HL-60/S4 (cell line): ENCODE measurements at regions not wholly inside any gene's neighbourhood (a gene's known extent, or its start where the extent isn't known, plus 50 kb on each side); places are given as distances from the start of the nearest gene placed in this dataset.
"Not testable (repeated sequence)": the region's sequence is repeated elsewhere in the genome, so short reads cannot be mapped to it uniquely, and the experiment has no call there.

Experiments
- in situ Hi-C: fragments of 300-500 bp; cut with MboI; formaldehyde crosslinking; loops from 2 replicates; pipeline ENCODE4 v1.14.3; 2022; ENCODE audit warnings: low sequenced_read_pairs

- in situ Hi-C loops = not testable (repeated sequence)
These were observed 229.4 kb downstream of the HTR1A start for GRCh38 chr5:63732880-63733279.

DNA sequence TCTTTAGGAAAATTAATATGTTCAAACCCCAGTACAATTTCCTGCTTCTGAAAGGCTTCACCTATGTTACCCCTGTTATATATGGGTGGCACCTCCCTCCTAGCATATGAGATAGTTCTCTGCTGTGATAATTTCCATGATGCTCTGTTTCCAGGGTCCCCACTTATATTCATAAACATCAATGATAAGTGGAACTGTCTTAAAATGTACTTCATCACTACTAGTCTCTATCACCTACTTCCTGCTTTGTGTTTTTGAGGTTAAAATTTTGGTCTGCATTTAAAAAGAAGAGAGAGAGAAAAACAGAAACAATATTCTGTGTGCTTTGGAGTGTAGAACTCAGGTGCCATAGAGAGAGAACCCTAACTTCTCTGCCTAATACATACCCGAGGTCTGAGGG lies 234.7 kb downstream of the HTR1A start:
- in situ Hi-C loops = no loop called here

DNA sequence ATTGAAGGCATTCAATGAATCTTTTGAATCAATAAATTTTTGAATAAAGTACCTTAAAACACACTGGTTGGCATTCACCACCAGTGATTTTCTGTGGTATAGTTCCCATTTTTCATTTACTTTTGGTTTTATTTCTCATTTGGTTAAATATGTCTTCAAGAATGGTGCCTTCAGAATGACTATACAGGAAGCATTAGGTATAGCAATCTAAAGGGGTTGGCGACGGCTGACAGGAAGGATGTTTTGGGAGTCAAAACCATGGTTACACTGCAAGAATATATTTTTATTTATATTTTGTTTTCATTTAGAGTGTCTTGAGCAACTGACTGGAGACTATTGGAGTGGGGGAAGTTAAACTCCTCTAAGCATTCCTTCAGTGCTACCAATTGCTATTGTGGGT lies 235.7 kb downstream of the HTR1A start:
- in situ Hi-C loops = no loop called here

- in situ Hi-C loops = no loop called here
These were observed 243.1 kb downstream of the HTR1A start for GRCh38 chr5:63719147-63719546.

DNA sequence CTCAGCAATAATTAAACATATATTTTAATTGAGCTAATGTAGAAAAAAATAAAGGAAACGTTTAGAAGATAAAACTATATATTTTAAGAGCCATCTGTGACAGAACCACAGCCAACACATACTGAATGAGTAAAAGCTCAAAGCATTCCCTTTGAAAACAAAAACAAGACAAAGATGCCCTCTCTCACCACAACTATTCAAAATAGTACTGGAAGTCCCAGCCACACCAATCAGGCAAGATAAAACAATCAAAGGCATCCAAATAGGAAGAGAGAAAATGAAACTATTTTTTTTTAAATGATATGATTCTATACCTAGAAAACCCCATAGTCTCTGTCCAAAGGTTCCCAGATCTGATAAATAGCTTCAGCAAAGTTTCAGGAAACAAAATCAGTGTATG lies 262.0 kb downstream of the HTR1A start:
- in situ Hi-C loops = no loop called here

DNA sequence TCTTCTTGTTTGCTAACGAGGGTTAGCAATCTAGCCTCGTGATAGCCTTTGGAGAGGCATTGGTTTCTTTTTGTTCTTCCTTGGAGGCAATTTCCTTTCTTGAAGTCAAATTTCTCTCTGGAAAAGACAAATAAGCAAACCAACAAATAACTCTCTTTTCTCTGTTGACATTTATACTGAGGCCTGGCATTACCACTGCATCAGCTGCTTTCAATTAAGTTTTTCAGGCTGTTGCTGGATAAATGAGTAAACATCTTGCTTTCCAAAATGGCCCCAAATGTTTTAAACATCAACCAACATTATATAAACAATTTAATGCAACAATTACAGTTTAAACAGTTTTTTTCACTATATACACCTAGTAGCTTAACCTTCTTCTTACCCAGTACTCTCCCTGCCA lies 264.4 kb downstream of the HTR1A start:
- in situ Hi-C loops = no loop called here

GRCh38 chr5:63690546-63690945 lies 271.7 kb downstream of the HTR1A start:
- in situ Hi-C loops = no loop called here

DNA sequence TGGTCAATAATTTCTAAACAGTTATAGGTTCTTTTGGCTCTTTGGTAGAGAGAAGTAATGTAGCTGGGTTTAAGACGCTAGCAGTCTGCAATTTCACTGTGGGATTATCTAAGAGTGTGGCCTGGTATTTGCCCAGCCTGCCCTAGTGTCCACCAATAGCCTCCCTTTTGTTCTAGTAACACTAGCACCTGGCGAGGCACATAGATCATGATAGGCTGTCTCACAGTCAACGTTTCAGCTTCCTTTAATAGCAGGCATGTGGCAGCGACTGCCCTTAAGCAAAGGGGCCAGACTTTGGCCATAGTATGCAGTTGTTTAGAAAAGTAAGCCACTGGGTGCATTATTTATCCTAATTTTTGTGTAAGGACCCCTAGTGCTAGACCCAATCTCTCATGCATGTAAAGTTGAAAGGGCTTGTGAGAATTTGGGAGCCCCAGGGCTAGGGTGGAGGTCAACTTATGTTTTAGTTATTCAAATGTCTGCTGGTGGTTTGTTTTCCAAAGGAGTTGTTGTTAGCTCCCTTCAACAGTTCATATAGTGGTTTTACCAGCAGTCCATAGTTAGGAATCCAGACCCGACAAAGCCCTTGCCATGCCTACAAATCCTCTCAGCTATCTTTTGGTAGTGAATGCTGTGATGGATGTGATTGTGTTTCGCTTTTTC lies 274.3 kb downstream of the HTR1A start:
- in situ Hi-C loops = no loop called here

DNA sequence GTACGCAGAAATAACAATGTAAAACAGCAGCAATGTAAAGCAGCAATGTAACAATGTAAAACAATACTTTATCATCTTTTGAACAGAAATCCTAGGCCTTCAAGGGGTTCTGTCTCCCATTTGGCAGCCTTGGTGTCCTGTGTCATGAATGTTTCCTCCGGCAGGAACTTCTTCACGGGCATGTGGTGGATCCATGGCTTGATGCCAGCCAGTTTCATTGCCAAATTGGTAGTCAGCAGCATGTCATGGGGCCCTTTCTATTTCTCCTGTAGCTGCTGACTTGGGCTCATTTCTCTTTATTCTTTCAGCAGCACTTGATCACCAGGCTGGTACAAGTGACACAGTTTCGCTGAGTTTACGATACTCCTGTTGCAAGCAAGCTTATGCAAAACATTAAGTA lies 275.3 kb downstream of the HTR1A start:
- in situ Hi-C loops = no loop called here

DNA sequence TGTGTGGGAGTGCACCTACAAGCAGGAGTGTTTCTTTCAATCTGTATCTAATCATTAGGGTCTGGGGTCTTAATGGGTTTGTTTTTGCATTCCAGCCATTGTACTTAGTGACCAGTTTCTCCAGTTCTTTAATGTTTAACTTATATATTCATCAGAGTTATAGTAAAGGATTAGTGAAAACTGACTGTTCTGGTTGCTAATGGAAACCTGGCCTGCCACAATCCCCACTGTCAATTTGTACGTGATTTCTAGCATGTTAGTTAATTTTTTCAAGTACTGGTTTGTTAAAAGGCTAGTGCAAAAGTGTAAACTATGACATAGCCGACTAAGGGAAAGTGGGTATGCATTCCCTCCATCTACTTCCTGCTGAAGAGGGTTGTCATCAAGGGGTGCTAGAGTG lies 276.1 kb downstream of the HTR1A start:
- in situ Hi-C loops = no loop called here

- in situ Hi-C loops = no loop called here
These were observed 276.8 kb downstream of the HTR1A start for GRCh38 chr5:63685454-63685853.

- in situ Hi-C loops = no loop called here
These were observed 287.4 kb downstream of the HTR1A start for GRCh38 chr5:63674881-63675280.

- in situ Hi-C loops = no loop called here
These were observed 307.2 kb downstream of the HTR1A start for GRCh38 chr5:63655043-63655442.

- in situ Hi-C loops = no loop called here
These were observed 311.7 kb downstream of the HTR1A start for GRCh38 chr5:63650581-63650980.

GRCh38 chr5:63648376-63648775 lies 313.9 kb downstream of the HTR1A start:
- in situ Hi-C loops = no loop called here

DNA sequence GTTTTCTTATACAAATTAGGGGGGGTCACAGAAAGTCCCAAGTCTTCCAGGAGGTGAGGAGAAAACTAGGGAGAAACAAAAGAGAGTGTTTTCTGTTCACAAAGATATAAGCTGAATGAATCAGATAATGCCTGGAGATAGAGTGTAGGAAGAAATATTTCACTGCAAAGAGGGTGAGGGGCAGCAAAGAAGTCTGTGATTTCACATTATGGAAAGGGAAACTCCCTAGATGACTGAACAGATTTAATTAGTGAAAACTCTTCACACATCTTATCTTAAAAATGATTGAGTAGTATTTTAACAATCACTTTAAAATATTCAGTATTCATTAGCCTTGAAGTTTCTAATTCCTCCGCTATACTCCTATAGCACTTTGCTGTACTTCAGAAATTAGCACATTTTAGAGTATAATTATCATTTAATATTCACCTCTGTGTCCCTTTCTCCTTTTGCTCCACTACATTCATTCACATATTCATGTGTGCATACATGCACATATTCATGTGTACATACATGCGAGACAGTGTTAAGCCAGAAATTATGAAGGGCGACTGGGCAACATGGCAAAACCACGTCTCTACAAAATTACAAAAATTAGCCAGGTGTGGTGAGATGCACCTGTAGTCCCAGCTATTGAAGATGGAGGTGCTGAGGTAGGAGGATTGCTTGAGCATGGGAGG lies 332.2 kb downstream of the HTR1A start:
- in situ Hi-C loops = no loop called here

DNA sequence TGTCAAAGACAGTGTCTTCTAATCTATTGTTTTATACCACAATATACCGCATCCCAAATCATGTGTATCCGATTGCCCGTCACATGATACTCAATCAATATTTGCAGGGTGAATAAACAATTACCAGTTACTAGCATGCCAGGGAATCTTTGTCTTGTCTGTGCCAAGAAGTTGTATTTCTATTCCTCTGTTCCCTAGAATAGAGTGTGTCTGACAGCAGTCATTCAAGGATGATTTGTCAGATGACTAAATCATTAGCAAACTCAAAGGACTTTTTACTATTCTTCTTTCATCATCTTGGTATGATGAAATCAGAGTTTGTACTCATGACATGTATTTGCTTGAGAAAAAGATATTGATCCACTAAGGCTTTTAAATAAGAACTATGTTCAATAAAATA lies 348.8 kb downstream of the HTR1A start:
- in situ Hi-C loops = no loop called here

GRCh38 chr5:63603996-63604395 lies 358.2 kb downstream of the HTR1A start:
- in situ Hi-C loops = no loop called here

DNA sequence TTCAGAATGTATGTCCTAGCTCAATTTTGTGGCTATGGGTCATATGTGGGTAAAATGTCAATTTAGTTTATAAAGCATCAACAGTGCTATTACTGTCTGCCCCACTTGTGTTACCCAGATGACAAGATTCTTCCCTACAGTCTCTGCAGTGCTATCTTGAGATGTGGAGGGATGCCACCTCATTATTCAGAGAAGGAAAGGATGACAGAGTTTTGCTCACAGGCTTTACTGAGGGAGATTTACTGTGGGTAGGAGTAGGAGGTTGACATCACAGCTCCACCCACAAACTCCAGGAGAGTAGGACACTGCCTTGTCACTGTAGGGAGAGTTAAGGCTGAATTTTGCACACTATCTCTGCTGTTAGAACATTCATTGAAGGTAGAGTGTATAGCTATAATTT lies 359.3 kb downstream of the HTR1A start:
- in situ Hi-C loops = no loop called here

GRCh38 chr5:63596254-63596653 lies 366.0 kb downstream of the HTR1A start:
- in situ Hi-C loops = no loop called here

- in situ Hi-C loops = no loop called here
These were observed 388.9 kb downstream of the HTR1A start for GRCh38 chr5:63573380-63573779.

- in situ Hi-C loops = no loop called here
These were observed 389.5 kb downstream of the HTR1A start for GRCh38 chr5:63572740-63573139.

GRCh38 chr5:63570752-63571151 lies 391.5 kb downstream of the HTR1A start:
- in situ Hi-C loops = no loop called here
